Activated T-helper 17 cell treated with anti-CD3 and anti-CD28 coated beads, Interleukin-2, amount 50 U/mL, for 72 hours (primary cell): ENCODE measurements at regions not wholly inside any gene's neighbourhood (a gene's known extent, or its start where the extent isn't known, plus 50 kb on each side); places are given as distances from the start of the nearest gene placed in this dataset.

Experiments used
- ATAC-seq: fragments of 150-1000 bp; cut with Tn5 transposase; replicated peaks from 2 replicates; pipeline ENCODE4 v1.10.0; 2021; ENCODE audit warnings: mild to moderate bottlenecking, moderate library complexity
- H3K27ac Mint-ChIP-seq: one replicate; pipeline ENCODE4 v1.8.0; 2022; ENCODE audit warnings: mixed read lengths
- H3K27me3 Mint-ChIP-seq: one replicate; pipeline ENCODE4 v1.8.0; 2022; ENCODE audit warnings: mixed read lengths
- H3K36me3 Mint-ChIP-seq: one replicate; pipeline ENCODE4 v1.8.0; 2022; ENCODE audit warnings: low read depth, mild to moderate bottlenecking, mixed read lengths
- H3K4me1 Mint-ChIP-seq: one replicate; pipeline ENCODE4 v1.8.0; 2022; ENCODE audit warnings: mixed read lengths
- H3K4me3 Mint-ChIP-seq: one replicate; pipeline ENCODE4 v1.8.0; 2022; ENCODE audit warnings: mild to moderate bottlenecking, mixed read lengths
- H3K9me3 Mint-ChIP-seq: one replicate; pipeline ENCODE4 v1.8.0; 2022; ENCODE audit warnings: mixed read lengths

DNA sequence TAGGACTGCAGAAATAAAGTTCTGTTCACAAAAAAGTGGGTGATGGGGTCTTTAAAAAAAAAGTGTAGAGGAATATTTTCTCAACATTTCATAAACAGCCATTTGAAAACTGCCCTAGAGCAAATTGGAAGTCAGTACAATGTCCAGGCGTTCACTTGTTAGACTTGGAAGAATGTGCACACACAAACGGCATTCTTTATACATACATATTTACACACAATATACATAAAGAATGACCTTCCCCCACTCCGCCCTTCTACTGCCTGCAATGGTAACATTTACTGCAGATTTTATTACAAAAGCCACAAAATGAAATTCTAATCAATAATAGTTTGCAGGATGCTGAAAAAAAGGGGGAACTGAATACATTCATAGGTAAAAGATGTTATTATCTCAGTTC, 103.4 kb upstream of the TOX3 start:
- no peaks in the 10 kb centered on the region for H3K4me1 Mint-ChIP-seq
- no peak overlapping the region for H3K4me3 Mint-ChIP-seq
- ATAC-seq, result no peak
- peaks cover under 1% of the 10 kb centered on the region for H3K27me3 Mint-ChIP-seq
- no peak overlapping the region for H3K27ac Mint-ChIP-seq
- peaks cover 7% of the 10 kb centered on the region for H3K9me3 Mint-ChIP-seq
- no peaks in the 10 kb centered on the region for H3K36me3 Mint-ChIP-seq

DNA sequence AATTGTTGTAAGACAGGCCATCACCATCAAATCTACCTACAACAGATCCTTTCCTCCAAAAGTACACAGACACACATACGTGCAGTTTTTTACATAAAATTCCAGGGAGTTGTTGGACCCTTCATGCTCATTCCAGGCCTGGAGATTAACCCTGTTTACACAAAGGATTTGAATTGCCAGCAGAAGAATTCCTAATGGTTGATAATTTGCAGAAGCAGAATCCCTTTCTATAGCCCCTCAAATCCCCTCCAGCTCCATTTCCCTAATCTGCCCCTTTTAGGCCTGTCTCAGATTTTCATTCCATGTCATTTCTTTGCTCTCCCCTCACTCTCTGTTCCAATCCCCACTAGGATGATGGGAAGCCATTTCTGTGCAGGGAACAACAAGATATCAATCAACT, 102.9 kb upstream of the TOX3 start:
- Mint-ChIP-seq H3K27ac (no peak overlapping the region), H3K27me3 (no peaks in the 10 kb centered on the region)
- no peak for ATAC-seq

GRCh38 chr16:52647588-52647987, 100.6 kb upstream of the TOX3 start:
- Mint-ChIP-seq H3K4me1 (no peaks in the 10 kb centered on the region), H3K4me3 (no peak overlapping the region), H3K9me3 (peaks cover 3% of the 10 kb centered on the region), H3K27me3 (no peaks in the 10 kb centered on the region), H3K36me3 (no peaks in the 10 kb centered on the region), H3K27ac (no peak overlapping the region)
- ATAC-seq, result no peak

More for the DNA sequence above, 102.9 kb upstream of the TOX3 start:
- no peak overlapping the region for H3K4me3 Mint-ChIP-seq
- H3K4me1 Mint-ChIP-seq, result no peaks in the 10 kb centered on the region
- H3K36me3 Mint-ChIP-seq, result no peaks in the 10 kb centered on the region
- peaks cover 6% of the 10 kb centered on the region for H3K9me3 Mint-ChIP-seq

DNA sequence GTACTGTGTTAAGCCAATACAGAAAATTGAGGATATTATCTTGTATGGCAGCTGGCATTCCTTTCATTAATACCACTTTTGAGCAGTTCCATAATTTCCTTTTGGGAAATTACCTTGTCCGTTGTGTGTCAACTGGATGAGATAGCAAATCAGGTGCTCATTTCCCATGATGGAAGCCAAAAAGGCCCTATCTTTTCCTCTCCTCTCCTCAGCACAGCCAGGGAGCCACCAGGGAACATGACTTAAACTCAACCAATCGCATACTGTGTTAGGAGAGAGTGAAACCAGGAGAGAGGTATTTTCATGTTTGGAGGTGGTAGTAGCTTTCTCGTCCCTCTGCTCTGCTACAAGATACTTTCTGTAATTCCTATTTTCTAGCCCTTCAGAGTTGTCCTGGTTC, 96.1 kb upstream of the TOX3 start:
- H3K36me3 Mint-ChIP-seq, result no peaks in the 10 kb centered on the region
- H3K4me1 Mint-ChIP-seq, result no peaks in the 10 kb centered on the region
- peaks cover 7% of the 10 kb centered on the region for H3K9me3 Mint-ChIP-seq
- no peak for ATAC-seq
- no peaks in the 10 kb centered on the region for H3K27me3 Mint-ChIP-seq
- H3K4me3 Mint-ChIP-seq, result no peak overlapping the region
- H3K27ac Mint-ChIP-seq, result no peak overlapping the region

DNA sequence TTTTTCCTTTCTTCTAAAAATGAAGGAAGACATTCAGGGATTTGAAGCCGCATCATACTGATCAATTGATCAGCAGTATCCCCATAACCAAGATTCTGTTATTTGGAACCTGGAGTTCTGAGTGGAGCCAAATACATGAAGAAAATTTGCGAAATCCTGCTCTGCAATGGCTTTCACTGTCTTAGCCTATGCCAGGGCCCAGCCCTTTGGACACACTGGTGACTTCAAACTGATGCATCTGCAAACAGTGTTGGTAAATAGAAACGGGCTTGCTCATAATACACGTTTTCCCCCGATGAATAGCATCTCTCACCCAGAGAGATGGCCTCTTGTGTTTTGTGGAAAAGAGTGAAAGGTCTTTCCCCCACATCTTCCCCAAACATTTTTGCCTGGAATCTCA, 87.6 kb upstream of the TOX3 start:
- Mint-ChIP-seq H3K9me3 (peaks cover 15% of the 10 kb centered on the region), H3K36me3 (no peaks in the 10 kb centered on the region), H3K4me1 (no peaks in the 10 kb centered on the region), H3K27me3 (no peaks in the 10 kb centered on the region), H3K4me3 (no peak overlapping the region), H3K27ac (no peak overlapping the region)
- no peak for ATAC-seq

DNA sequence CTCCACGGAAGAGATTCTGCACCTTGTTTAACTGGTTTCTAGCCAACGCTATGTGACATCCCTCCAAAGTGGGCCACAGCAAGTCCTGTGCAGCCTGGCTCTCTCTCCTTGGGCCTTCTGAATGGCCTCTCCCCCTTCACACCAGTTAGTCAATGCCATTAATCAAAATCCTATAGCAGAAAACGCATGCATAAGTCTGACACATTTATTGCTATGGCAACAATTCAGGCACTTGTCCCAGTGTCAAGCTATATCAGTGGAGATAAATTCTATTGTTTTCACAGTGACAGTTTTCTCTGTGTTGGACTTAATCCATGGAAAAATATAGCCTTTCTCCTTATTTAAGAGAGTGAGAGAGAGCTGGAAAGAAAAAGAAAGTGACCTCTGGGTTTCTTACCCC, 87.2 kb upstream of the TOX3 start:
- no peak overlapping the region for H3K4me3 Mint-ChIP-seq
- no peaks in the 10 kb centered on the region for H3K36me3 Mint-ChIP-seq
- peaks cover 15% of the 10 kb centered on the region for H3K9me3 Mint-ChIP-seq
- ATAC-seq, result no peak
- no peak overlapping the region for H3K27ac Mint-ChIP-seq
- H3K27me3 Mint-ChIP-seq, result no peaks in the 10 kb centered on the region
- H3K4me1 Mint-ChIP-seq, result no peaks in the 10 kb centered on the region

DNA sequence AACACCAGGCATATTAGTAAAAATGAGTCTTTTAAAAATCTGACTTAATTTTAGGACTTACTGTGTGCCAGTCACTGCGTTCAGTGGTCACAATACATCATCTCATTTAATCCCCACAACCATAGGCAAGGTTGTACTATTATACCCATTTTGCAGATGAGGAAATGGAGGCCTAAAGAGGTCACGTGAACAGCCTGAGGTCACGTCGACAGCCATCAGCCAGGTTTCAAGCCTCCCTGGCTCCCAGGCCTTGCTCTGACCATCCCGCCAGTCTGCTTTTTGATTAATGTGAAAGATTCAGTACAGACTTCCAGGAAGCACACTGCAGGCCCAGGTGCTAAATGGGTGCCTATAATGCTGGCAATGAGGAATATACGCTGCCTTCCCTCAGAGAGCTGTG, 86.3 kb upstream of the TOX3 start:
- Mint-ChIP-seq H3K27ac (no peak overlapping the region), H3K9me3 (peaks cover 15% of the 10 kb centered on the region), H3K36me3 (no peaks in the 10 kb centered on the region), H3K4me3 (no peak overlapping the region), H3K4me1 (no peaks in the 10 kb centered on the region), H3K27me3 (no peaks in the 10 kb centered on the region)
- no peak for ATAC-seq

- H3K4me1 Mint-ChIP-seq, result no peaks in the 10 kb centered on the region
Measured at GRCh38 chr16:52631711-52632110, 84.8 kb upstream of the TOX3 start.

GRCh38 chr16:52630711-52631110, 83.8 kb upstream of the TOX3 start:
- Mint-ChIP-seq H3K4me1 (no peaks in the 10 kb centered on the region), H3K9me3 (peaks cover 6% of the 10 kb centered on the region)
- no peak for ATAC-seq

More at GRCh38 chr16:52631711-52632110, 84.8 kb upstream of the TOX3 start:
- Mint-ChIP-seq H3K9me3 (peaks cover 12% of the 10 kb centered on the region), H3K36me3 (no peaks in the 10 kb centered on the region), H3K4me3 (no peak overlapping the region), H3K27me3 (no peaks in the 10 kb centered on the region), H3K27ac (no peak overlapping the region)
- ATAC-seq, result no peak

DNA sequence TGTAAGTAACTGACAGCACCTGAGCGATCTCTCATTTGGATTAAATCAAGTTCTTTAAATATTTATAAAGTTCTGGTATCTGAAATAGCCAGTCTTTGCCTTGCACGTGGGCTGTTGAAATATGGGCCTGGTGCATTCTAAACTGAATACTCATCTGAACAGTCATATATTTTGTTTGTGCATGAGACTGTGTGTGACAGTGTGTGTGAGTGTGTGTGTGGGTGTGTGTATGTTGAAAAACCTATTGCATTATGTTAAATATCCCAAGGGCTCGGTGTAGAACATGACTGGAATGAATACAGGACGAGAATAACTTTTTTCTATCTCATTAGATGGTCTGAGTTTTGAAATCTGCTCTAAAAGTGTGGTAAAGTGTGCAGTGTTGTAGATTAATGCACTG, 82.4 kb upstream of the TOX3 start:
- no peak overlapping the region for H3K27ac Mint-ChIP-seq
- H3K27me3 Mint-ChIP-seq, result no peaks in the 10 kb centered on the region
- no peaks in the 10 kb centered on the region for H3K36me3 Mint-ChIP-seq
- no peaks in the 10 kb centered on the region for H3K4me1 Mint-ChIP-seq
- H3K4me3 Mint-ChIP-seq, result no peak overlapping the region
- peaks cover 11% of the 10 kb centered on the region for H3K9me3 Mint-ChIP-seq
- ATAC-seq, result no peak

More at GRCh38 chr16:52630711-52631110, 83.8 kb upstream of the TOX3 start:
- Mint-ChIP-seq H3K36me3 (no peaks in the 10 kb centered on the region), H3K27ac (no peak overlapping the region), H3K4me3 (no peak overlapping the region), H3K27me3 (no peaks in the 10 kb centered on the region)

DNA sequence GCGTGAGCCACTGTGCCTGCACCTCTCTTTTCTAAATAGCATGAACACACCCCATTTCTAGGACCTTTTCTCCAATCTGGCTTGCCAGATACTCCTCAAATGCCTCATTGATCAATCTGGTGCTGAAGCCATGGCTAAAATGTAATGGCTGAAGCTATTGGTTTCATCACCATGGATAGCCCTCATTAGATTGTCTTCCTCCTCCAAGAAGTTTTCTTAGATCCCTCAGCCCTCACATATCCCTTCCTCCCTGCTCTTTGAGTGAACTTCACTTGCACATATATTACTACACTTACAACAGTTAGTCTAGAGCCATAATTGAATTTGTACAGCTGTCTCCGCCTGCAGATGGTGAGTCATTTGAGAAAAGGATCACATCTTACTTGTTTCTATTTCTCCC, 77.9 kb upstream of the TOX3 start:
- no peaks in the 10 kb centered on the region for H3K4me1 Mint-ChIP-seq
- H3K9me3 Mint-ChIP-seq, result peaks cover 5% of the 10 kb centered on the region
- no peaks in the 10 kb centered on the region for H3K36me3 Mint-ChIP-seq
- no peaks in the 10 kb centered on the region for H3K27me3 Mint-ChIP-seq
- H3K27ac Mint-ChIP-seq, result no peak overlapping the region
- ATAC-seq, result no peak
- H3K4me3 Mint-ChIP-seq, result no peak overlapping the region

DNA sequence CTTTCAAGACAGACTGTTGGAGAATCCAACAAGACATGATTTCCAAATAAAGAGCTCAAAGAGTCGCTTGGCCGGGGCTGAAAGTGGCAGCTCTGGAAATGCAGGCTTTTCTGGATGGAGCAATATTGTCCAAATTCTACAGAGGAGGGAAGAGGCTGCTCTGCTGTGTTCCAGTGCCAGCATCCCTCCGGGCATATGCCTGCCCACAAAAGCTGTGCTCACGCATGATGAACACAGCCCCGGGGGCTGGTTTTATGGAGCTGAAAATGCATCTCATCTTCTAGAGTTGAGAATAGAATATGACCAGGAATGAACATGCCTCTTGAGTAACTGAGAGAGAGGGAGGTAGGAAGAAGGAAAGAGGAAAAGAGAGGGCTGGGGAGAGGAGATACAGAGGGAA, 74.7 kb upstream of the TOX3 start:
- no peak overlapping the region for H3K27ac Mint-ChIP-seq
- H3K27me3 Mint-ChIP-seq, result no peaks in the 10 kb centered on the region
- H3K9me3 Mint-ChIP-seq, result peaks cover 16% of the 10 kb centered on the region
- H3K4me1 Mint-ChIP-seq, result no peaks in the 10 kb centered on the region
- no peaks in the 10 kb centered on the region for H3K36me3 Mint-ChIP-seq
- H3K4me3 Mint-ChIP-seq, result no peak overlapping the region
- no peak for ATAC-seq

- no peak overlapping the region for H3K4me3 Mint-ChIP-seq
- no peak for ATAC-seq
- no peak overlapping the region for H3K27ac Mint-ChIP-seq
- H3K27me3 Mint-ChIP-seq, result no peaks in the 10 kb centered on the region
- H3K9me3 Mint-ChIP-seq, result peaks cover 16% of the 10 kb centered on the region
- no peaks in the 10 kb centered on the region for H3K36me3 Mint-ChIP-seq
- no peaks in the 10 kb centered on the region for H3K4me1 Mint-ChIP-seq
Measured at GRCh38 chr16:52618753-52619497, 72.0 kb upstream of the TOX3 start.

GRCh38 chr16:52617591-52617990, 70.6 kb upstream of the TOX3 start:
- H3K27ac Mint-ChIP-seq, result no peak overlapping the region
- H3K27me3 Mint-ChIP-seq, result no peaks in the 10 kb centered on the region
- no peaks in the 10 kb centered on the region for H3K4me1 Mint-ChIP-seq
- peaks cover 16% of the 10 kb centered on the region for H3K9me3 Mint-ChIP-seq
- no peaks in the 10 kb centered on the region for H3K36me3 Mint-ChIP-seq
- no peak overlapping the region for H3K4me3 Mint-ChIP-seq
- no peak for ATAC-seq

- Mint-ChIP-seq H3K27ac (no peak overlapping the region), H3K4me3 (no peak overlapping the region), H3K9me3 (peaks cover 16% of the 10 kb centered on the region), H3K4me1 (no peaks in the 10 kb centered on the region), H3K36me3 (no peaks in the 10 kb centered on the region), H3K27me3 (no peaks in the 10 kb centered on the region)
- ATAC-seq, result no peak
Measured at GRCh38 chr16:52613508-52613907, 66.6 kb upstream of the TOX3 start.
